GM12872 (cell line): ENCODE measurements at regions not wholly inside any gene's neighbourhood (a gene's known extent, or its start where the extent isn't known, plus 50 kb on each side); places are given as distances from the start of the nearest gene placed in this dataset.

Source experiments
- TF ChIP-seq, protein P1 (sequence below): IDR thresholded peaks from 3 replicates; pipeline ENCODE4 v1.5.1; 2011; ENCODE audit warnings: low read depth, mild to moderate bottlenecking, low read length, moderate library complexity; ENCODE audit not compliant: insufficient read depth

DNA sequence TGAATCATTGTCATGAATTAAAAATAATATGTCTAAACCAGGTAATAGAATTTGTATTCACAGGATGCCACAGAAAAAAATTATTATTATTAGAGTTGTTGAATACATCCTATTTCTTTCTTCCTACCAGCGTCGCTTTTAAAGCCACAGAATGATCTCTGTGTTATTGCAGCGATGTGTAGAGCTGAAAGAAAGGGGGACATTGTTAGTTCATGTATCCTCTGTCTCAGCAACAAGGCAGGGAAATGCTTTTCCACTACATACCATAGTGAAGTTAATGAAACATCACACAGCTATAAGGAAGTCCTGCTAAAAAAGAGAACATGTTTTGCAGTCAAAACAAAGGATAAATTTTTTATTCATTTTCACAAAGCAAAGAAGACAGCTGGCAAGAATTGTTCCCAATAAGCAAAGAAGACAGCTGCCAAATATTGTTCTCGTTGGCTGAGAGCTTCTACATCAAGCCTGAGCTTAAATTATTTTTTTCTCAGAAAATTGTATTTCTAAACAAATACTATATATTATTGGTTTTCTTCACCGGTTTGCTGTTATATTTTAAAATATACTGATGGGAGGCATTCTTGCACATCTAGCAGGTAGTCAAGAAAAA lies 1234.4 kb downstream of the SUCLG1 start:
- TF ChIP-seq, protein P1, sequence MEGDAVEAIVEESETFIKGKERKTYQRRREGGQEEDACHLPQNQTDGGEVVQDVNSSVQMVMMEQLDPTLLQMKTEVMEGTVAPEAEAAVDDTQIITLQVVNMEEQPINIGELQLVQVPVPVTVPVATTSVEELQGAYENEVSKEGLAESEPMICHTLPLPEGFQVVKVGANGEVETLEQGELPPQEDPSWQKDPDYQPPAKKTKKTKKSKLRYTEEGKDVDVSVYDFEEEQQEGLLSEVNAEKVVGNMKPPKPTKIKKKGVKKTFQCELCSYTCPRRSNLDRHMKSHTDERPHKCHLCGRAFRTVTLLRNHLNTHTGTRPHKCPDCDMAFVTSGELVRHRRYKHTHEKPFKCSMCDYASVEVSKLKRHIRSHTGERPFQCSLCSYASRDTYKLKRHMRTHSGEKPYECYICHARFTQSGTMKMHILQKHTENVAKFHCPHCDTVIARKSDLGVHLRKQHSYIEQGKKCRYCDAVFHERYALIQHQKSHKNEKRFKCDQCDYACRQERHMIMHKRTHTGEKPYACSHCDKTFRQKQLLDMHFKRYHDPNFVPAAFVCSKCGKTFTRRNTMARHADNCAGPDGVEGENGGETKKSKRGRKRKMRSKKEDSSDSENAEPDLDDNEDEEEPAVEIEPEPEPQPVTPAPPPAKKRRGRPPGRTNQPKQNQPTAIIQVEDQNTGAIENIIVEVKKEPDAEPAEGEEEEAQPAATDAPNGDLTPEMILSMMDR = no peak

DNA sequence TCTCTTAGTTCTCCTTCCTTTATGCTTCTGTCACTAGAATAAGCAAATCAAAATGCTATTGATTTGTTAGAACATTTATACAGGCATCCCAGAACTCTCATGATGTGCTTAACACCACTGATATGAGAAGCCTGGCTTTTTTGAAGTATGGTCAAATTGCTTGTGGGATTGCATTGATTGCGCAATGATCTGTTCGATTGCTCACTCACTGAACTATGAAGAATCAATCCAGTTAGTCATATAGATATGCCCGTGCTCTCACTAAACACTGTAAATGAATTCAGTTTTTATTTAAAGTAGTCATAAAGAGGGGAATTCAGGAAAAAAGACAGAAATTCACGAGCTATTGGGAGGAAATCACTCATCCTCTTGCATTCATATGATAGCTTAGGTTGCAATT lies 1237.8 kb downstream of the SUCLG1 start:
- TF ChIP-seq, protein P1 = no peak

GRCh38 chr2:83217854-83218253 lies 1241.2 kb downstream of the SUCLG1 start:
- TF ChIP-seq, protein P1 = no peak

DNA sequence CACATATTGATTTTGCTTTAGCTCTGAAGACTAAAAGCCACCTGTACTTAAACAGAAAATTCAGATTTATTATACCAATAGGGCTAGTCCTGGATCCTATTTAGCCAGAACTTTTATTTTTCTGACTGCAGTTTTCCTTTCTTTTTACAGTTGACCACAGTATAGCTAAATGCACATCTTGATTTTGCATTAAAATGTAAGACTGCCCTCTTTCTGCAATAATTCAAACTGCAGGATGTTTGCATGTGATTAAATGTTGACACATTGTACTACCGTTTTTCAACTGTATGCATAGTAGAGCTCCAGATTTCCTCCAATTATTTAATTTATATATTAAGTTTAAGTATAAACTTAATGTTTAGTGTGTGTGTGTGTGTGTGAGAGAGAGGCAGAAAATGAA lies 1262.9 kb downstream of the SUCLG1 start:
- TF ChIP-seq, protein P1 = peak; percentile 20; the same call in 2 of the 3 replicates

GRCh38 chr2:83191316-83191715 lies 1267.8 kb downstream of the SUCLG1 start:
- TF ChIP-seq, protein P1 = no peak

- TF ChIP-seq, protein P1 = no peak
Measured at GRCh38 chr2:83186105-83186760, 1272.8 kb downstream of the SUCLG1 start.

- TF ChIP-seq, protein P1 = no peak
Measured at GRCh38 chr2:83176539-83176938, 1282.5 kb downstream of the SUCLG1 start.
